Activated CD8-positive, alpha-beta memory T cell treated with anti-CD3 and anti-CD28 coated beads for 48 hours (primary cell): ENCODE measurements at regions not wholly inside any gene's neighbourhood (a gene's known extent, or its start where the extent isn't known, plus 50 kb on each side); places are given as distances from the start of the nearest gene placed in this dataset.
"Not testable (repeated sequence)": the region's sequence is repeated elsewhere in the genome, so short reads cannot be mapped to it uniquely, and the experiment has no call there.

Experiments
- DNase-seq, 3 experiments: peaks; one replicate each; pipeline ENCODE4 v3.0.0-alpha.2; 2020; ENCODE audit warnings: low read depth in 2 of 3, low spot score in 2 of 3

- no peak for DNase-seq
Observed at GRCh38 chr15:91356083-91356482, 256.0 kb downstream of the SV2B start.

GRCh38 chr15:91357011-91357410 lies 257.0 kb downstream of the SV2B start:
- no peak for DNase-seq

GRCh38 chr15:91357486-91357885 lies 257.4 kb downstream of the SV2B start:
- no peak for DNase-seq

GRCh38 chr15:91358405-91358804 lies 258.3 kb downstream of the SV2B start:
- no peak for DNase-seq

GRCh38 chr15:91361696-91362095 lies 261.6 kb downstream of the SV2B start:
- DNase-seq, result not testable (repeated sequence)

- DNase-seq, result no peak
Observed at GRCh38 chr15:91366111-91366510, 266.1 kb downstream of the SV2B start.

- DNase-seq, result no peak
Observed at GRCh38 chr15:91368611-91369010, 268.6 kb downstream of the SV2B start.

- DNase-seq, result no peak
Observed at GRCh38 chr15:91369823-91370222, 269.8 kb downstream of the SV2B start.

- not testable (repeated sequence) for DNase-seq
Observed at GRCh38 chr15:91371345-91371744, 271.3 kb downstream of the SV2B start.

GRCh38 chr15:91374336-91374735 lies 274.3 kb downstream of the SV2B start:
- no peak for DNase-seq

- DNase-seq, result no peak
Observed at GRCh38 chr15:91376038-91376437, 276.0 kb downstream of the SV2B start.

- DNase-seq, result no peak
Observed at GRCh38 chr15:91380114-91380513, 280.1 kb downstream of the SV2B start.

- no peak for DNase-seq
Observed at GRCh38 chr15:91383532-91383931, 283.5 kb downstream of the SV2B start.

GRCh38 chr15:91384189-91384730 lies 284.2 kb downstream of the SV2B start:
- DNase-seq, result no peak

- no peak for DNase-seq
Observed at GRCh38 chr15:91385311-91385710, 285.3 kb downstream of the SV2B start.

GRCh38 chr15:91393186-91393585 lies 293.1 kb downstream of the SV2B start:
- no peak for DNase-seq

- DNase-seq, result no peak
Observed at GRCh38 chr15:91400481-91400880, 300.4 kb downstream of the SV2B start.

GRCh38 chr15:91407269-91407889 lies 307.3 kb downstream of the SV2B start:
- no peak for DNase-seq

GRCh38 chr15:91408476-91409076 lies 308.5 kb downstream of the SV2B start:
- no peak for DNase-seq

GRCh38 chr15:91409387-91409786 lies 309.3 kb downstream of the SV2B start:
- DNase-seq, result no peak

- no peak for DNase-seq
Observed at GRCh38 chr15:91411586-91411985, 311.5 kb downstream of the SV2B start.

GRCh38 chr15:91412138-91412928 lies 312.3 kb downstream of the SV2B start:
- no peak for DNase-seq
